Bronchial epithelial cell (primary cell): ENCODE measurements at regions not wholly inside any gene's neighbourhood (a gene's known extent, or its start where the extent isn't known, plus 50 kb on each side); places are given as distances from the start of the nearest gene placed in this dataset.
"Not testable (repeated sequence)": the region's sequence is repeated elsewhere in the genome, so short reads cannot be mapped to it uniquely, and the experiment has no call there.

ENCODE experiments used
- DNase-seq: peaks from one replicate; pipeline ENCODE4 v3.0.0-alpha.2; 2010; ENCODE audit warnings: low read depth
- FAIRE-seq: peaks from 2 replicates; lab custom pipeline; 2011; peaks lifted over from hg19 to GRCh38; lab: Jason Lieb, UNC
- H3K27me3 ChIP-seq: 2 replicates; pipeline ENCODE4 v1.5.1; 2011; ENCODE audit warnings: low read length; ENCODE audit not compliant: control insufficient read depth, insufficient read depth
- H3K36me3 ChIP-seq: 2 replicates; pipeline ENCODE4 v1.5.1; 2011; ENCODE audit warnings: low read length; ENCODE audit not compliant: control insufficient read depth, insufficient read depth
- H3K4me3 ChIP-seq: 2 replicates; pipeline ENCODE4 v1.5.1; 2011; ENCODE audit warnings: mild to moderate bottlenecking, low read depth, low read length, control low read depth
- TF ChIP-seq, protein P1 (sequence below): IDR thresholded peaks from 2 replicates; pipeline ENCODE4 v1.5.1; 2011; ENCODE audit warnings: mild to moderate bottlenecking, moderate library complexity, low read length, control low read depth, inconsistent platforms; ENCODE audit not compliant: insufficient read depth, severe bottlenecking

DNA sequence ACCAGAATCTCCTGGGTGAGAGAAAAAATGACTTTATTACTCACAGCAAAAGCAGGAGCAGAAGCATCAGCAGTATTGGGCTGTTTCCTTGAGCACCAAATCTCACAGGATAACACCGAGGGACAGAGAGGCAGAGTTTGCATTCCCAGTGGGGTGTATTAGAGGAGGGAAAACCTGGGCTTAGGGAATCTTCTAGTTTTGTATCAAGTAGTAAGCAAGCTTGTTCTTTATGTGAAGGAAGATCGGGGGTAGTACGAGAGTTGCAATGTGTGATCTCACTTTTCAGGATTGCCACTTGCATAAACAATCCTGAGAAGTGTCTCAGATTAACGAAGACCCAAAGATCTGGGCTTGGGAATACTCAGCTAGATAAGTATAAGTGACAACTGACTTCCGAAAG lies 1163.0 kb downstream of the TAF11L14 start:
- Histone ChIP-seq H3K27me3 (no peaks in the 10 kb centered on the region), H3K4me3 (no peak overlapping the region), H3K36me3 (no peaks in the 10 kb centered on the region)
- FAIRE-seq (no peak), DNase-seq (peak; percentile 10)
- TF ChIP-seq, protein P1, sequence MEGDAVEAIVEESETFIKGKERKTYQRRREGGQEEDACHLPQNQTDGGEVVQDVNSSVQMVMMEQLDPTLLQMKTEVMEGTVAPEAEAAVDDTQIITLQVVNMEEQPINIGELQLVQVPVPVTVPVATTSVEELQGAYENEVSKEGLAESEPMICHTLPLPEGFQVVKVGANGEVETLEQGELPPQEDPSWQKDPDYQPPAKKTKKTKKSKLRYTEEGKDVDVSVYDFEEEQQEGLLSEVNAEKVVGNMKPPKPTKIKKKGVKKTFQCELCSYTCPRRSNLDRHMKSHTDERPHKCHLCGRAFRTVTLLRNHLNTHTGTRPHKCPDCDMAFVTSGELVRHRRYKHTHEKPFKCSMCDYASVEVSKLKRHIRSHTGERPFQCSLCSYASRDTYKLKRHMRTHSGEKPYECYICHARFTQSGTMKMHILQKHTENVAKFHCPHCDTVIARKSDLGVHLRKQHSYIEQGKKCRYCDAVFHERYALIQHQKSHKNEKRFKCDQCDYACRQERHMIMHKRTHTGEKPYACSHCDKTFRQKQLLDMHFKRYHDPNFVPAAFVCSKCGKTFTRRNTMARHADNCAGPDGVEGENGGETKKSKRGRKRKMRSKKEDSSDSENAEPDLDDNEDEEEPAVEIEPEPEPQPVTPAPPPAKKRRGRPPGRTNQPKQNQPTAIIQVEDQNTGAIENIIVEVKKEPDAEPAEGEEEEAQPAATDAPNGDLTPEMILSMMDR, result no peak

DNA sequence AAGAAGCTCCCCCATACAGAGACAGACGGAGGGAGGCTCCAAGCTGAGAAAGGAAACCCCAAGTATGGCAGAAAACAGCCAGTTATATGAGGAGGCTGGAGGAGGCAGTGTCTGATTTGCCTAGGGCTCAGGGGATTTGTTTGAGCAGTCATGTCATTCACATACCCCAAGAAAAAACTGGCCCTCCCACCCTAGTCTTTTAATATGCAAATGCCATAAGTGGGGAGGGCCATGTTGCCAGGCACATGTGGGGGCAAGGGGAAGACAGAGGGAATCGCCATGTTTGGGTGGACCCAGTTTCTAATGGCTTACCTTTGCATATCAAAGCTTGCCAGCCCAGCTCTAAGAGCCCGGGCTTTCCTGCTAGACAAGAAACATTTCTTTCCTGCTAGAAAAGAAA lies 1163.8 kb downstream of the TAF11L14 start:
- TF ChIP-seq, protein P1, result no peak
- Histone ChIP-seq H3K27me3 (no peaks in the 10 kb centered on the region), H3K4me3 (no peak overlapping the region), H3K36me3 (no peaks in the 10 kb centered on the region)
- DNase-seq, result no peak
- FAIRE-seq, result no peak

DNA sequence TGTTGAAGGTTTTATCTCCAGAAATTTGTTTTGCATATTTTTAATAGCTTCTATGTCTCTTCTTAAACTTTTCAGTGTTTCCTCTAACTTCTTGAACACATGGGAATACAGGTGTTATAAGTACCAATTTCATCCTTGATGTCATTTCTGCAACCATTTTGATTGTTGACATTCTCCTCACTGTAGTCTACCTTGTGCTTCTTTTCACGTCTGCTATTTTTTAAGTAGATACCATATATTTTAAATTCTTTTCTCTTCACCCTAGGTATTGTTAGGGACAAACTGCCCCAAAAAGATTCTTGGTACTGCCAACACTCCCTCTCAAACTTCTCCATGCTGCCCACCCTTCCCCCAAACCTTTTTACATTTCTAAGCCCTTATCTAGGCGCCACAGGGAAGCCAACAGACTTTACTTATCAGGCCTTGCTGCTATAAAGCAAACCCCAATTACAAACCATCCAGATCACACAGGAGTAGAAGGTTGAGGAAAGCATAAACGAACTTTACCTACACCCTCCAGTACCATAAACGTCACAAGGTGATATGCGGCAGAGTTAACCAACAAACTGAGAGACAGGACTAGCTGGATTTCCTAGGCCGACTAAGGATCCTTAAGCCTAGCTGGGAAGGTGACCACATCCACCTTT lies 1165.3 kb downstream of the TAF11L14 start:
- DNase-seq (no peak), FAIRE-seq (no peak)
- H3K36me3 ChIP-seq, result no peaks in the 10 kb centered on the region
- H3K27me3 ChIP-seq, result no peaks in the 10 kb centered on the region
- TF ChIP-seq, protein P1, result no peak
- H3K4me3 ChIP-seq, result no peak overlapping the region

DNA sequence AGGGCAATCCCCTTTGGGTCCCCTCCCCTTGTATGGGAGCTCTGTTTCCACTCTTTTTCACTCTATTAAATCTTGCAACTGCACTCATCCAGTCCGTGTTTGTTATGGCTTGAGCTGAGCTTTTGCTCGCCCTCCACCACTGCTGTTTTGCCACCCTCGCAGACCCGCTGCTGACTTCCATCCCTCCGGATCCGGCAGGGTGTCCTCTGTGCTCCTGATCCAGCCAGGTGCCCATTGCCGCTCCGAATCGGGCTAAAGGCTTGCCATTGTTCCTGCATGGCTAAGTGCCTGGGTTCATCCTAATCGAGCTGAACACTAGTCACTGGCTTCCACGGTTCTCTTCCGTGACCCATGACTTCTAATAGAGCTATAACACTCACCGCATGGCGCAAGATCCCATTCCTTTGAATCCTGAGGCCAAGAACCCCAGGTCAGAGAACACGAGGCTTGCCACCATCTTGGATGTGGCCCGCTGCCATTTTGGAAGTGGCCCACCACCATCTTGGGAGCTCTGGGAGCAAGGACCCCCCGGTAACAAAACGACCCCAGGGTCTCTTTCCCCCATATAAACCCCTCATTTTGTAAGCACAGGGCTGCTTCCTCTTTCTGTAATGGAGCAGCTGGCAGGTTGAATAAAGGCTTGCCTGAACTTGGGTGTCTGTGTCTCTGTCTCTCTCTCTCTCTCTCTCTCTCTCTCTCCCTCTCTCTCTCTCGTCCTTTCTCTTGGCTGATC lies 1166.2 kb downstream of the TAF11L14 start:
- no peak for FAIRE-seq
- no peak for DNase-seq
- Histone ChIP-seq H3K27me3 (no peaks in the 10 kb centered on the region), H3K36me3 (no peaks in the 10 kb centered on the region), H3K4me3 (no peak overlapping the region)
- TF ChIP-seq, protein P1, result no peak

DNA sequence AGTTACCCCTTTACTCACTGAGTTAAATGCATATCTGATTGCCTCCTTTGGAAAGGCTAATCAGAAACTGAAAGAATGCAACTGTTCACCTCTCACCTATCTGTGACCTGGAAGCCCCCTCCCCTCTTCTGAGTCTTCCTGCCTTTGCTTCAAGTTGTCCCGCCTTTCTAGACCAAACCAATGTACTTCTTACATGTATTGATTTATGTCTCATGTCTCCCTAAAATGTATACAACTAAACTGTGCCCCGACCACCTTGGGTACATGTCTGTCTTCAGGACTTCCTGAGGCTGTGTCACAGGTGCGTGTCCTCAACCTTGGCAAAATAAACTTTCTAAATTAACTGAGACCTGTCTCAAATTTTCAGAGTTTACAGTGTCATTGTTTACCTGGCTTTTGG lies 1167.2 kb downstream of the TAF11L14 start:
- FAIRE-seq, H3K4me3 ChIP-seq, H3K27me3 ChIP-seq, H3K36me3 ChIP-seq, DNase-seq: not testable (repeated sequence)

DNA sequence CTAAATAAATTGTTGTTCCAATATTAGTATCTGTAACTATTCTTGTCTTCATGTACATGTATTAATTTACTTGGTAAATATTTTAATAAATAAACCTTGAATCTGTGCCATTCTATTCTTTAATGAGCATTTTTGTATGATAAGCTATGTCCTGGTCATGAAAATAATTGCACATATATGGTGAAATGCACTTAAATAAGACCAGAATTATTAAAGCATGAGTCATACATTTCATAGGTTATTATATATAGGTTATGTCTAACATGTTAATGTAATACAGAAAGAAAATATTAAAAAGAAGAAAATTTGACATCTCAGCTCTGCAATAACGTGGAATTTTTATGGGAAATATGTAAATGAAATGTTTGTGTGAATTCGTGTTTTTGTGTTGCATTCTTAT lies 1168.1 kb downstream of the TAF11L14 start:
- DNase-seq (peak; percentile 58), FAIRE-seq (no peak)
- Histone ChIP-seq H3K36me3 (no peaks in the 10 kb centered on the region), H3K27me3 (no peaks in the 10 kb centered on the region), H3K4me3 (no peak overlapping the region)
- TF ChIP-seq, protein P1, result no peak
